Activated naive CD4-positive, alpha-beta T cell (primary cell): ENCODE measurements at regions not wholly inside any gene's neighbourhood (a gene's known extent, or its start where the extent isn't known, plus 50 kb on each side); places are given as distances from the start of the nearest gene placed in this dataset.

Experiments used
- DNase-seq, 4 experiments: peaks; one replicate each; lab custom pipeline; 2025; lab: John Stamatoyannopoulos, UW

DNA sequence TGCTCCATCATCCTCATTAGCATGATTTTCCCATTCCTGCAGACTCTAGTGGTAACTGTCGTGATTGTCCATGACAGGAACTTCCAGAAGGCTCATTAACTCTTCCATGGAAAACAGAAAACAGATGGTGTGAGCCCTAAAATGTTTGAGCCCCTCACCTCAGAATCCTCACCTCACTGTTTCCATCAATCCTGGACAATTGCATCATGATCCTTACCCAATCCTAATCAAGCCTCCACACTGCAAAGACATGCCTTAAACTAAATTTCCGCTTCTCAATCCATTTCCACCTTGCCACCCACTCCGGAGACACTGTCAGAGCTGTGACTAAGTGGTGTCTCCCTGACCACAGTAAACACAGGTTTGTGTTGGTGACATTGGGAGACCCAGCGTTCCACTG, 311.0 kb upstream of the JARID2 start:
- no peak for DNase-seq

- no peak for DNase-seq
These were observed 309.0 kb upstream of the JARID2 start for GRCh38 chr6:14936861-14937260.

- no peak for DNase-seq
These were observed 302.8 kb upstream of the JARID2 start for GRCh38 chr6:14943116-14943515.

- no peak for DNase-seq
These were observed 301.3 kb upstream of the JARID2 start for GRCh38 chr6:14944593-14944992.

- no peak for DNase-seq
These were observed 300.2 kb upstream of the JARID2 start for GRCh38 chr6:14945461-14946185.

- DNase-seq: no peak
These were observed 299.1 kb upstream of the JARID2 start for GRCh38 chr6:14946753-14947152.

GRCh38 chr6:14948586-14949245, 297.2 kb upstream of the JARID2 start:
- DNase-seq: no peak

DNA sequence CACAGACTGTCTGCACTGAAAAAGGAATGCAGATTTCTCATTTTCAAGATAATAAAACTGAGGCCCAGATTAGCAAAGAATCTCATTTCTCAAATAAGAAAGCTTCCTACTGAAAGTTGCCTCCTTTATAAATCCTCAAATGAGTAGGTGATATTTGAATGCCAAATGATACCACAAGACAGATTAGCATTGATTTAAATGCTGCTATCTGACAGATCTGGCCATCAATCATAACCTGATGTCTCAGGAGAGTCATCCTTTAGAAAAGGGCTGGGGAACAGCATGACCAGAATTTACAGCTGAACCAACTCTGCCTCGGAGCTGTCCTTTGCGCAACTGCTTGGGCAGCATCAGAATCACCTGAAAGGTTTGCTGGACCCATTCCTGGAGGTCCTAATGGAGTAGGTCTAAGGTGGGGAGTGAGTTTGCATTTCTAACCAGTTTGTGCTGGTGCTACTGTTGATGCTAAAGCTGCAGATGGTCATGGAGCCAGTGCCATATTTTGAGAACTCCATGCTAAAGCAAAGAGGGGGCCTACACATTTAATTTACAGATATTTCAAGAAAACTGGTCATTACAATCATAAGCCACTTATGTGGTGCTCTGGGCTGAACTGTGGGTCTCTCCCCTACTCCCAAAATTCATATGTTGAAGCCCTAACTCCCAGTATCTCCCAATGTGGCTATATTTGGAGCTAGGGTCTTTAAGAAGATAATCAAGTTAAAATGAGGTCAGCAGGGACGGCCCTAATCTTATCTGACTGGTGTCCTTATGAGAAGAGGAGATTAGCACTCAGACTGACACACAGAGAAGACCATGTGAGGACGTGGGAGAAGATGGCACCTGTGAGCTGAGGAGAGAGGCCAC, 295.5 kb upstream of the JARID2 start:
- no peak for DNase-seq

GRCh38 chr6:14950970-14951276, 294.9 kb upstream of the JARID2 start:
- no peak for DNase-seq

GRCh38 chr6:14951704-14952103, 294.2 kb upstream of the JARID2 start:
- no peak for DNase-seq

GRCh38 chr6:14953836-14954235, 292.0 kb upstream of the JARID2 start:
- no peak for DNase-seq

DNA sequence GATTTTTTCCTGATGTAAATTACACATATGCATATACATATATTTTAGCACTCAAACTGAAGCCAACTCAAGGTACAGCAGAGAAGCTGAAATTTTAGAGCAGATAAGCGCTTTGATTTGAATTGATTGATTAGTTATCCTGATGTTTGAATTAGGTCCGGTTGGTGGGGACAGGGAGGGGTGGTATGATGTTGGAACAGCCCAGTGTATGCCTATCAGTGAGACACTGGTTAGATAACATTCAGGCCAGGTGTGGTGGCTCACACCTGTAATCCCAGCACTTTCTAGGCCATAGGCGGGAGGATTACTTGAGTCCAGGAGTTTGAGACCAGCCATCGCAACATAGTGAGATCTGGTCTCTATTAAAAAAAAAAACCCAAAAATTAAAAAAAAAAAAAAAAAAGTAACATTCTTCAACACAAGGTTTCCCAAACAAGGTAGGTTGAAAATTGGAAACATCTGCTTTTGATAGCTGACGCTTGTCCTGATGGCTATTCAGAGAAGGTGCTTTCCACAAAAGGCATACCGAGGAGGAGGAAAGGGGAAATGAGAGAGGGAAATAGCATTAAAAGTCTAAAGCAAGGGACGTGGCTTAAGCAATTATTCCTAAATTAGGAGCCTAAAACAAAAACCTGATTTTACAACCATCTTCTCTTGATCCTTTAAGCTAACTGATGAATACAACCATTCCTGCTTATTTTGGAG, 288.4 kb upstream of the JARID2 start:
- no peak for DNase-seq

DNA sequence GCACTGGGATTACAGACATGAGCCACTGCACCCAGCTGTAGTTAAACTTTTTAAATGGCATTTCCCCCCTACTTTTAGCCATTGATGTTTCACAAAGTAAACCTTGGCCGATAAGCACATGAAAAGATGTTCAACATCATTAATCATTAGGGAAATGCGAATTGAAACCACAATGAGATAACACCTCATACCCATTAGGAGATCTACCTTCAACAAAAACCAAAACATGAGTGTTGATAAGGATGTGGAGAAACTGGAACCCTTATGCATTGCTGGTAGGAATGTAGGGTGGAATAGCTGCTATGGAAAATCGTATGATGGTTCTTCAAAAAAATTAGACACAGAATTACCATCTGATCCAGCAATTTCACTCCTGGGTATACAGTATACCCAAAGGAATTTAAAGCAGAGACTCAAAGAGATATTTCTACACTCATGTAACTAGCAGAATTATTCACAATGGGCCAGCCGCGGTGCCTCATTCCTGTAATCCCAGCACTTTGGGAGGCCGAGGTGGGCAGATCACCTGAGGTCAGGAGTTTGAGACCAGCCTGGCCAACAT, 286.5 kb upstream of the JARID2 start:
- DNase-seq: no peak

GRCh38 chr6:14964556-14965270, 281.2 kb upstream of the JARID2 start:
- DNase-seq: no peak

DNA sequence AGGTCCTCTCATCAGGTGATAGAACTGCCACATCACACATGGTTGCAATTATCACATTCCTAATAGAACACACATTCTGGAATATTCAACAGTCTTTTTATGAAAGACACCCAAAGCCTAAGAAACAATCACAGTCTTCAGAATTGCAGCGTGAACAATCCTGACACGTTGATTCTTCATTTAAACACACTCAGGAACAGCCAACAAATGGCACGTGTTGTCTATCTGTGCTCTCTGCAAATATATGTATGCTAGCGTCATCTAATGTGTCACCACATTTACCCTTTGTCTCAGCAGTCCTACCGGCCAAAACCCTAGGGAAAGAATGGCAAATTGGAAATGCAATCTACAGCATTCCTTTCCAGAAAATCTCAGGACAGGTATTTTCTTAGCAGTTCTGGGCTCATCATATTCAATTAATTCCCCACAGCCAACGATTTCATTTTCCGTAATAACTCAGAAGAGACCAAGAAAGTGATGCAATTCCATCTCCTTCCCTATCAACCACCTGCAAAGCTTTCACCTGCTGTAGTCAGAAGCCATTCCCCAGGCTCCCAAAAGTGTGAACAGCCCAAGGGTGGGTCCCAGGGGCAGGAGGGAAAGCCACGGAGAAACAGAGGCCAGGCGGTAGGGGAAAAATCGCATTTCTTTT, 280.3 kb upstream of the JARID2 start:
- no peak for DNase-seq

DNA sequence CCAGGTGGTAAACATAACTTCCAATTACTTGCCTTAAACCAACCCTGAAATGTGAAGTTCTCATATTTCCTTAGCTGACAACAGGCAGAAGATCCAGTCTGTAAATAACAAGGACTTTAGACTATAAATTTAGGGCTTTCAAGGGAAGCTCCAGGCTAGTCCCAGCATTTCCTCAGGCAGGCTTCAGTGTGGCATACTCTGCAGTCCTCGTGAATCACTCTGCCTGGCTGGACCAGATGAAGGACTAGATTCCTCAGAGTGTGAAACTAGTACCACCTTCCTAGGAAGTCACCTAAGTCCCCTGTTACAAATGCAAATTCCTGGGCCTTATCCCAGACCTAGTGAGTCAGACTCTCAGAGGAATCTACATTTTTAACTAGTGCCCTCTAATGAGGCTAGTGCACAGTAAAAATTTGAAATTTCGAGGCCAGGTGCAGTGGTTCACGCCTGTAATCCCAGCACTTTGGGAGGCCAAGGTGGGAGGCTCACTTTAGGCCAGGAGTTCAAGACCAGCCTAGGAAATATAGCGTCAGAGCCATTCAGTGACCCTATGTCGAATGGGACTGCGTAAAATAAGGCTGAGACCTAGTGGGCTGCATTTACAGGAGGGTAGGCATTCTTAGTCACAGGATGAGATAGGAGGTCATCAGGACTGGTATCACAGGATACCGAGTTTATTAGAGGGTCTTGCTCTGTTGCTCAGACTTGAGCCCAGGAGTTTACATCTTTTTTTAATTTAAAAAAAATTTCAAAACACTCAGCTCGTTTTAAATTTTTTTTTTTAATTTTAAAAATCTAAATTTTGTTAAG, 279.6 kb upstream of the JARID2 start:
- no peak for DNase-seq

DNA sequence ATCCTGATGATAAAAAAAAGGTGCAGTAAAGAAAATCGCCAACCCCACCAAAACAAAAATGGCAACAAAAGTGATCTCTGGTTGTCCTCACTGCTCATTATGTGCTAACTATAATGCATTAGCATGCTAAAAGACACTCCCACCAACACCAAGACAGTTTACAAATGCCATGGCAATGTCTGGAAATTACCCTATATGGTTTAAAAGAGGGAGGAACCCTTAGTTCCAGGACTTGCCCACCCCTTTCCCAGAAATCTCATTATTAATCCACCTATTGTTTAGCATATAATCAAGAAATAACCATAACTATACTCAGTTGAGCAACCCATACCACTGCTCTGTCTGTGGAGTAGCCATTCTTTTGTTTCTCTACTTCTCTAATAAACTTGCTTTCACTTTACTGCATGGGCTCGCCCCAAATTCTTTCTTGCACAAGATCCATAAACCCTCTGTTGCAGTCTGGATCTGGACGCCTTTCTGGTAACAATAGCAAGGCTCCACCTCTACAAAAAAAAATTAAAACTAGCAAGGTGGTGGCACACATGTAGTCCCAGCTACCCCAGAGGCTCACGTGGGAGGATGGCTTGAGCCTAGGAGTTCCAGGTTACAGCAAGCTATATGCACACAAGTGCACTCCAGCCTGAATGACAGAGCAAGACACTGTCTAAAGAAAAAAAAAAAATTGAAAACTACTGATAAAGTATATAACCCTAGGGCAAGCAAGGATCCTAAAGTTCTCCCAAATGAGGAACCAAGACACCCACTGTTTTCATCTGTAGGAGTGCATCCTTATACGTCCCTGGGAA, 278.8 kb upstream of the JARID2 start:
- no peak for DNase-seq

DNA sequence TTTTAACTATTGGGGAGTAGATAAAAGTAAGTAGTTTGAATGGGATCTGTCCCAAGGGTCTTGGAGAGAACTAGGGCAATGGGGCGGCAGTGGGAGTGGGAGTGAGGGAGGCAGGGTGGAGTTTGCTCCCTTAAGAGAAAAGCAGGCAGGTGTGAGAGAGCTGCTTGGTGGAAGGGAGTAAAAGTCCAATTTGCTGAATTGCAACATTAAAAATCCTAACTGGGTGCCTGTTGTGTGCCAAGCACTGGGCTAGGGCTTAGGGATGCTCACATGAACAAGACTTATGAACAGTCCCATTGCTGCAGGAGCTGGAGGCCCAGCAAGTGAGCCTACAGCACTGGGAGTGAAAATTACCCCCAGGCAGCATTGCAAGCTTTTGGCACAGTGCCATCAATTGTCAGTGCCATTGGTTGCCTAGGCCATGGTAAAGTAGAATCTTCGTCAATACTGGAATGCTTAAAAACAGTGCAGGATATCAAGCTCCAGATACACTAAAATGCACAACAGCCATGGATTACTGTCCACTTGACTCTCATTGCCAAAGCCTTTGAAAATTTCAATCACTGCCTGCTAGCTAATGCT, 277.7 kb upstream of the JARID2 start:
- DNase-seq: no peak

DNA sequence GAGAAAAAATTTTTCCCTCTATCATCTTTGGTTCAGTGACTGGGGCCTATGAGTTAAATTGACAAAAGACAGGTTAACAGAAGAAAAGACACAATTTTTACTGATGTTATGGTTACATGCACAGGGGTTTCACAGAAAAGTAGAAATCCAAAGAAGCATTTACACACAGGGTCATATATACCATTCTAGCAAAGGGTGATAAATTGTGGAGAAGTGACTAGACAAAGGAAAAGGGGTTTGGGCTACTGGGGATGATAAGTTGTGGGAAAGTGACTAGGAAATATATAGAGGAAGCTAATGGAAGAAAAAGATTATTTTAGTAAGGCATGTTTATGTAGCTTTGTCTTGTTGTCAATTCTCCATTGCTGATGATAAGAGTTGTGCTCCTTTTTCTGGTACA, 276.7 kb upstream of the JARID2 start:
- no peak for DNase-seq
